ENCODE measurements at regions not wholly inside any gene's neighbourhood (a gene's known extent, or its start where the extent isn't known, plus 50 kb on each side); places are given as distances from the start of the nearest gene placed in this dataset.

GRCh38 chr5:20590356-20590755 is 602.4 kb upstream of the CDH18 start:
- 59% methylated on average over 2 of the region's 2 CpGs for WGBS

GRCh38 chr5:20575571-20575970 is 587.6 kb upstream of the CDH18 start:
- H3K36me3 ChIP-seq: no peaks in the 10 kb centered on the region

More at GRCh38 chr5:20590356-20590755, 602.4 kb upstream of the CDH18 start:
- H3K27ac ChIP-seq: no peak overlapping the region
- no peaks in the 10 kb centered on the region for H3K36me3 ChIP-seq
- no peaks in the 10 kb centered on the region for H3K4me1 ChIP-seq (replicated peaks)
- no peak for DNase-seq (ENCODE audit: low spot score)
- TF ChIP-seq POLR2AphosphoS5 (IDR thresholded peaks at IDR 0.05) (no peak), POLR2A (IDR thresholded peaks at IDR 0.05) (no peak), CTCF (IDR thresholded peaks at IDR 0.05) (no peak)
- intact Hi-C loops (cut with DNase I): no loop called here
- no peaks in the 10 kb centered on the region for H3K27me3 ChIP-seq (replicated peaks; ENCODE audit: insufficient read depth)
- H3K4me3 ChIP-seq: no peak overlapping the region
- H3K9me3 ChIP-seq: no peaks in the 10 kb centered on the region

GRCh38 chr5:20574576-20574975 is 586.6 kb upstream of the CDH18 start:
- intact Hi-C loops (cut with DNase I): no loop called here
- TF ChIP-seq CTCF (IDR thresholded peaks at IDR 0.05) (no peak), POLR2AphosphoS5 (IDR thresholded peaks at IDR 0.05) (no peak), POLR2A (IDR thresholded peaks at IDR 0.05) (no peak)
- Histone ChIP-seq H3K9me3 (no peaks in the 10 kb centered on the region), H3K27ac (no peak overlapping the region), H3K4me3 (no peak overlapping the region), H3K27me3 (replicated peaks; ENCODE audit: insufficient read depth) (no peaks in the 10 kb centered on the region), H3K36me3 (no peaks in the 10 kb centered on the region), H3K4me1 (replicated peaks) (no peaks in the 10 kb centered on the region)
- DNase-seq (ENCODE audit: low spot score): no peak
- WGBS: 86% methylated on average over 4 of the region's 4 CpGs

More at GRCh38 chr5:20575571-20575970, 587.6 kb upstream of the CDH18 start:
- intact Hi-C loops (cut with DNase I): no loop called here
- DNase-seq (ENCODE audit: low spot score): no peak
- Histone ChIP-seq H3K4me3 (no peak overlapping the region), H3K4me1 (replicated peaks) (no peaks in the 10 kb centered on the region), H3K27me3 (replicated peaks; ENCODE audit: insufficient read depth) (no peaks in the 10 kb centered on the region), H3K9me3 (no peaks in the 10 kb centered on the region), H3K27ac (no peak overlapping the region)
- 16% methylated on average over 5 of the region's 5 CpGs for WGBS
- TF ChIP-seq POLR2A (IDR thresholded peaks at IDR 0.05) (no peak), CTCF (IDR thresholded peaks at IDR 0.05) (no peak), POLR2AphosphoS5 (IDR thresholded peaks at IDR 0.05) (no peak)

- intact Hi-C loops (cut with DNase I): no loop called here
- TF ChIP-seq POLR2AphosphoS5 (IDR thresholded peaks at IDR 0.05) (no peak), CTCF (IDR thresholded peaks at IDR 0.05) (no peak), POLR2A (IDR thresholded peaks at IDR 0.05) (no peak)
Measured at GRCh38 chr5:20572614-20573013, 584.6 kb upstream of the CDH18 start.

GRCh38 chr5:20570486-20570885 is 582.5 kb upstream of the CDH18 start:
- intact Hi-C loops (cut with DNase I): no loop called here
- no peaks in the 10 kb centered on the region for H3K4me1 ChIP-seq (replicated peaks)
- no peak overlapping the region for H3K27ac ChIP-seq

More at GRCh38 chr5:20572614-20573013, 584.6 kb upstream of the CDH18 start:
- no peak overlapping the region for H3K27ac ChIP-seq
- no peak for DNase-seq (ENCODE audit: low spot score)
- H3K4me1 ChIP-seq (replicated peaks): no peaks in the 10 kb centered on the region
- no peaks in the 10 kb centered on the region for H3K9me3 ChIP-seq
- no peaks in the 10 kb centered on the region for H3K27me3 ChIP-seq (replicated peaks; ENCODE audit: insufficient read depth)
- H3K36me3 ChIP-seq: no peaks in the 10 kb centered on the region
- H3K4me3 ChIP-seq: no peak overlapping the region

More at GRCh38 chr5:20570486-20570885, 582.5 kb upstream of the CDH18 start:
- no peak for DNase-seq (ENCODE audit: low spot score)
- no peak for TF ChIP-seq POLR2A (IDR thresholded peaks at IDR 0.05)
- Histone ChIP-seq H3K27me3 (replicated peaks; ENCODE audit: insufficient read depth) (no peaks in the 10 kb centered on the region), H3K9me3 (no peaks in the 10 kb centered on the region), H3K4me3 (no peak overlapping the region), H3K36me3 (no peaks in the 10 kb centered on the region)
